Caki2 (cell line): ENCODE measurements at regions not wholly inside any gene's neighbourhood (a gene's known extent, or its start where the extent isn't known, plus 50 kb on each side); places are given as distances from the start of the nearest gene placed in this dataset.

ENCODE experiments used
- DNase-seq: peaks from one replicate; pipeline ENCODE4 v3.0.0-alpha.2; 2015; ENCODE audit warnings: low read depth
- in situ Hi-C: cut with HindIII; loops from 2 replicates; pipeline ENCODE4 v1.10.0; 2016; ENCODE audit warnings: low sequenced_read_pairs, low pct_unique_long_range_greater_than_20kb, mixed read lengths

- no peak for DNase-seq
- in situ Hi-C loops = no loop called here
Observed at GRCh38 chr22:27148055-27148454, 490.7 kb downstream of the MIAT start.

GRCh38 chr22:27148886-27149470 is 491.6 kb downstream of the MIAT start:
- in situ Hi-C loops = no loop called here

GRCh38 chr22:27149921-27150543 is 492.6 kb downstream of the MIAT start:
- no peak for DNase-seq
- in situ Hi-C loops = no loop called here

More at GRCh38 chr22:27148886-27149470, 491.6 kb downstream of the MIAT start:
- no peak for DNase-seq

- in situ Hi-C loops = no loop called here
- DNase-seq = no peak
Observed at GRCh38 chr22:27150544-27150941, 493.2 kb downstream of the MIAT start.

- in situ Hi-C loops = no loop called here
- DNase-seq = no peak
Observed at GRCh38 chr22:27151407-27151806, 494.0 kb downstream of the MIAT start.

GRCh38 chr22:27152033-27152432 is 494.6 kb downstream of the MIAT start:
- DNase-seq = no peak
- in situ Hi-C loops = no loop called here

- DNase-seq = no peak
- in situ Hi-C loops = no loop called here
Observed at GRCh38 chr22:27152883-27153282, 495.5 kb downstream of the MIAT start.

- in situ Hi-C loops = no loop called here
Observed at GRCh38 chr22:27153386-27153785, 496.0 kb downstream of the MIAT start.

GRCh38 chr22:27154717-27155116 is 497.3 kb downstream of the MIAT start:
- in situ Hi-C loops = no loop called here
- DNase-seq = no peak

More at GRCh38 chr22:27153386-27153785, 496.0 kb downstream of the MIAT start:
- DNase-seq = no peak

GRCh38 chr22:27156821-27157489 is 499.6 kb downstream of the MIAT start:
- DNase-seq = no peak
- in situ Hi-C loops = no loop called here

- in situ Hi-C loops = no loop called here
- no peak for DNase-seq
Observed at GRCh38 chr22:27157666-27158370, 500.4 kb downstream of the MIAT start.

- DNase-seq = no peak
- in situ Hi-C loops = no loop called here
Observed at GRCh38 chr22:27159016-27159415, 501.6 kb downstream of the MIAT start.

- in situ Hi-C loops = no loop called here
Observed at GRCh38 chr22:27159716-27160295, 502.4 kb downstream of the MIAT start.

GRCh38 chr22:27163162-27164137 is 506.1 kb downstream of the MIAT start:
- DNase-seq = no peak
- in situ Hi-C loops = no loop called here

More at GRCh38 chr22:27159716-27160295, 502.4 kb downstream of the MIAT start:
- no peak for DNase-seq

- peak; percentile 25 for DNase-seq
- in situ Hi-C loops = no loop called here
Observed at GRCh38 chr22:27164781-27165503, 507.6 kb downstream of the MIAT start.

GRCh38 chr22:27168681-27169080 is 511.3 kb downstream of the MIAT start:
- in situ Hi-C loops = no loop called here
- DNase-seq = no peak

GRCh38 chr22:27170491-27170890 is 513.1 kb downstream of the MIAT start:
- peak; percentile 8 for DNase-seq
- in situ Hi-C loops = no loop called here
